CD4-positive, alpha-beta memory T cell (primary cell): ENCODE measurements at regions not wholly inside any gene's neighbourhood (a gene's known extent, or its start where the extent isn't known, plus 50 kb on each side); places are given as distances from the start of the nearest gene placed in this dataset.

Experiments used
- CTCF ChIA-PET: fragments of 350-600 bp; sonication (Branson Sonifier 250); formaldehyde crosslinking; loops from one replicate; lab custom pipeline; 2021; ENCODE audit warnings: inconsistent platforms; ENCODE audit not compliant: partially characterized antibody; lab: Charles Lee
- POLR2A ChIA-PET: fragments of 350-600 bp; sonication (Branson Sonifier 250); formaldehyde crosslinking; loops from one replicate; lab custom pipeline; 2021; ENCODE audit not compliant: partially characterized antibody; lab: Charles Lee
- DNase-seq, 5 donors: peaks; one replicate each; pipeline versions ENCODE4 v3.0.0 to v3.0.0-alpha.2; 2020 to 2022; ENCODE audit warnings: mixed read lengths in 1 of 5
- H3K27ac ChIP-seq: one replicate; pipeline ENCODE4 v1.7.0; 2013; ENCODE audit warnings: low read depth, low read length
- H3K27me3 ChIP-seq: 2 replicates; pipeline ENCODE4 v1.7.0; 2013; ENCODE audit warnings: mild to moderate bottlenecking, low read length, moderate library complexity; ENCODE audit not compliant: insufficient read depth
- H3K36me3 ChIP-seq: 2 replicates; pipeline ENCODE4 v1.7.0; 2013; ENCODE audit warnings: mild to moderate bottlenecking, low read length, moderate library complexity; ENCODE audit not compliant: insufficient read depth
- H3K4me1 ChIP-seq: 2 replicates; pipeline ENCODE4 v1.7.0; 2013; ENCODE audit warnings: mild to moderate bottlenecking, low read length, moderate library complexity; ENCODE audit not compliant: insufficient read depth
- H3K4me3 ChIP-seq, 2 donors: one replicate each; pipeline ENCODE4 v1.7.0; 2013; ENCODE audit warnings: low read length in 2 of 2, mild to moderate bottlenecking in 1 of 2
- H3K9me3 ChIP-seq, 2 donors: one replicate each; pipeline ENCODE4 v1.7.0; 2013; ENCODE audit warnings: low read length in 2 of 2, control low read depth in 1 of 2; ENCODE audit not compliant: control insufficient read depth in 1 of 2
- H3K27ac Mint-ChIP-seq, 7 donors: one replicate each; pipeline ENCODE4 v1.8.0; 2020 to 2021; ENCODE audit warnings: mixed read lengths in 7 of 7, mild to moderate bottlenecking in 6 of 7, inconsistent platforms in 3 of 7, moderate library complexity in 3 of 7
- H3K27me3 Mint-ChIP-seq, 2 donors: one replicate each; pipeline ENCODE4 v1.8.0; 2020 to 2021; ENCODE audit warnings: mixed read lengths in 2 of 2
- H3K36me3 Mint-ChIP-seq, 2 donors: one replicate each; pipeline ENCODE4 v1.8.0; 2020 to 2021; ENCODE audit warnings: mixed read lengths in 2 of 2, inconsistent platforms in 1 of 2, mild to moderate bottlenecking in 1 of 2
- H3K4me1 Mint-ChIP-seq, 4 donors: one replicate each; pipeline ENCODE4 v1.8.0; 2020 to 2021; ENCODE audit warnings: mixed read lengths in 4 of 4, mild to moderate bottlenecking in 1 of 4
- H3K4me3 Mint-ChIP-seq, 8 donors: one replicate each; pipeline ENCODE4 v1.8.0; 2020 to 2021; ENCODE audit warnings: mixed read lengths in 8 of 8, mild to moderate bottlenecking in 7 of 8, moderate library complexity in 6 of 8, inconsistent platforms in 3 of 8
- H3K9me3 Mint-ChIP-seq, 8 donors: one replicate each; pipeline ENCODE4 v1.8.0; 2020 to 2021; ENCODE audit warnings: mixed read lengths in 8 of 8, mild to moderate bottlenecking in 5 of 8, inconsistent platforms in 3 of 8, moderate library complexity in 1 of 8
- intact Hi-C: fragments of 100-400 bp; cut with micrococcal nuclease; formaldehyde crosslinking; loops from one replicate; pipeline ENCODE4 v1.15.1; 2023

DNA sequence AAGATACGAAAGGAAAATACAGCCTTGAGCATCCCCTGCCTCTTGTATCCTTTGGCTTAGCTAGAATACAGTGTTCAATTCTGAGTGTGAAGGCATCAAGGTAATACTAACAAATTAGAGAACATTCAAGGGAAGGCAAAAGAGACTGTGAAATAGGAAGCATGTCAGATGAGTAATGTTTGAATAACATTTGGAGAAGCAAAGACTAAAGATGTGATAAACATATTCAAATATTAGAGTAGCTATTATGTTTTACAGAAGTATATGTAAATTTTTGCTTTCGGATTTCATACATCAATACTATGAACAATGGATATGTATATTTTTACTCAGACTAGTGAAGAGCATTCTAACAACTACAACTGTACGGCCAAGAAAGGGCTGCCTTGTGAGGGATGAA lies 161.7 kb upstream of the FN1 start:
- DNase-seq = no peak
- H3K27me3 Mint-ChIP-seq = peaks cover 0 to 2% of the 10 kb centered on the region in 2 donors
- H3K4me1 Mint-ChIP-seq = no peaks in the 10 kb centered on the region
- H3K9me3 ChIP-seq = no peaks in the 10 kb centered on the region
- H3K27ac ChIP-seq = no peak overlapping the region
- no peak overlapping the region for H3K4me3 ChIP-seq
- ChIA-PET POLR2A (no interaction called here), CTCF (no interaction called here)
- H3K27me3 ChIP-seq = no peaks in the 10 kb centered on the region
- no peaks in the 10 kb centered on the region for H3K4me1 ChIP-seq
- H3K4me3 Mint-ChIP-seq = no peak overlapping the region
- H3K36me3 ChIP-seq = no peaks in the 10 kb centered on the region
- no peaks in the 10 kb centered on the region for H3K36me3 Mint-ChIP-seq
- no peak overlapping the region for H3K27ac Mint-ChIP-seq
- peaks cover 0 to 1% (median 0%) of the 10 kb centered on the region in 8 donors for H3K9me3 Mint-ChIP-seq
- intact Hi-C loops = no loop called here

DNA sequence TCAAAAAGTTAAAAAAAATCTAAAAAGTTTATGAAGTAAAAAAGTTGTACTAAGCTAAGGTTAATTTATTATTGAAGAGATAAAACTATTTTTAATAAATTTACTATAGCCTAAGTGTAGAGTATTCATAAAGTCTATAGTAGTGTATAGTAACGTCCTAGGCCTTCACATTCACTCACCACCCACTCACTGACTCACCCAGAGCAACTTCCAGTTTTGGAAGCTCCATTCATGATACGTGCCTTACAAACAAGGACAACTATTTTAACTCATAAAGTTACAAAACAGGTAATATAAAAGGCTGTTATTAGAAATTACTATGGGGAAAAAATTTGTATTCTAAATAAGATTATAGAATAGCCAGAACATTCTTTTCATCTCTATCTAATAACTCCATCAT lies 158.9 kb upstream of the FN1 start:
- no peak for DNase-seq
- intact Hi-C loops = no loop called here
- Histone ChIP-seq H3K4me1 (no peaks in the 10 kb centered on the region), H3K27me3 (no peaks in the 10 kb centered on the region), H3K27ac (no peak overlapping the region), H3K9me3 (no peaks in the 10 kb centered on the region), H3K36me3 (no peaks in the 10 kb centered on the region), H3K4me3 (no peak overlapping the region)
- Mint-ChIP-seq H3K36me3 (no peaks in the 10 kb centered on the region), H3K4me1 (no peaks in the 10 kb centered on the region), H3K27ac (no peak overlapping the region), H3K9me3 (no peaks in the 10 kb centered on the region), H3K4me3 (no peak overlapping the region), H3K27me3 (no peaks in the 10 kb centered on the region)
- CTCF ChIA-PET = no interaction called here
- POLR2A ChIA-PET = interaction anchor here (0.6 kb wide), 1 partner anchor 21 kb away, joined by 3 read pairs; no protein-coding TSS in a partner anchor

DNA sequence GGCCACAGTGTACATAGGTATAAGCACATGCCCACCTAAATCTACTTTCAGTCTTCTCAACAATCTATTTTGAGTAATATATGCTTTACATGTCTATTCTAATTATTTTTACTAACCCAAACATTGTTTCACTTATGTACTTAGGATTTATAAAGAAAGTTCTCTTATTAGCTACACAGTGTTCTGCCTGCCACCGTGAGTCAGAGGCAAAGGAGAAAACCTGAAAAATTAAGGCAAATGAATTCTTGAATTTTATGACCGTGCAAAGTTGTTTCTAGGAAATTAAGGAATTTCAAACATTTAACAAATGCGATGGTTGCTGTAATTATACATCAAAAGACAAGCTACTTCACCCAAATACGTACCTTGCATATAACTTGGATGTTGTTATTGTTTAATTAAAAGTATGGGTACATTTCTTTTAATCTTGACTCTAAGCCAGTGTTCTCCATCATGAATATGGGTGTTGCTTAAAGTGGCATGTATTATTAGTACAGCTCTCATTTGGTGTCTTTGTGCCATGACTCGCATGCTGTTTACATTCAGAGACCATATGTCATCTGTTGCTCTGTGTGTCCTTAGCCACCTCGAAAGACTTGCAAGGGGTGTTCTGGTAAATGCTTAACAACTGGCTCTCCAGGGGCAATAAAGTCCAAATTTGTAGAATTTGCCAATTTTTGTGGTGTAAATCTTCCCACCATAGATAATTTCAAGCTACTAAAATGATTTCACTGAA lies 154.3 kb upstream of the FN1 start:
- H3K4me1 Mint-ChIP-seq = no peaks in the 10 kb centered on the region
- POLR2A ChIA-PET = no interaction called here
- no peak overlapping the region for H3K4me3 Mint-ChIP-seq
- CTCF ChIA-PET = no interaction called here
- H3K36me3 Mint-ChIP-seq = no peaks in the 10 kb centered on the region
- Histone ChIP-seq H3K36me3 (no peaks in the 10 kb centered on the region), H3K4me1 (no peaks in the 10 kb centered on the region), H3K27ac (no peak overlapping the region), H3K9me3 (no peaks in the 10 kb centered on the region), H3K27me3 (no peaks in the 10 kb centered on the region), H3K4me3 (no peak overlapping the region)
- no peak overlapping the region for H3K27ac Mint-ChIP-seq
- no peak for DNase-seq
- H3K27me3 Mint-ChIP-seq = no peaks in the 10 kb centered on the region
- H3K9me3 Mint-ChIP-seq = no peaks in the 10 kb centered on the region
- intact Hi-C loops = no loop called here

GRCh38 chr2:215583881-215584280 lies 148.0 kb upstream of the FN1 start:
- Mint-ChIP-seq H3K9me3 (no peaks in the 10 kb centered on the region), H3K27ac (no peak overlapping the region), H3K36me3 (no peaks in the 10 kb centered on the region), H3K4me1 (no peaks in the 10 kb centered on the region), H3K27me3 (peaks cover 1% of the 10 kb centered on the region in 2 donors), H3K4me3 (no peak overlapping the region)
- CTCF ChIA-PET = no interaction called here
- no peak overlapping the region for H3K4me3 ChIP-seq
- no peaks in the 10 kb centered on the region for H3K9me3 ChIP-seq
- H3K27me3 ChIP-seq = no peaks in the 10 kb centered on the region
- intact Hi-C loops = no loop called here
- no peak for DNase-seq
- POLR2A ChIA-PET = no interaction called here
- H3K27ac ChIP-seq = no peak overlapping the region
- H3K36me3 ChIP-seq = no peaks in the 10 kb centered on the region
- H3K4me1 ChIP-seq = no peaks in the 10 kb centered on the region

GRCh38 chr2:215579809-215580208 lies 143.9 kb upstream of the FN1 start:
- intact Hi-C loops = no loop called here
- Mint-ChIP-seq H3K27ac (no peak overlapping the region), H3K27me3 (peaks cover 1 to 3% of the 10 kb centered on the region in 2 donors), H3K36me3 (no peaks in the 10 kb centered on the region), H3K9me3 (no peaks in the 10 kb centered on the region), H3K4me1 (no peaks in the 10 kb centered on the region), H3K4me3 (no peak overlapping the region)
- POLR2A ChIA-PET = no interaction called here
- Histone ChIP-seq H3K4me1 (no peaks in the 10 kb centered on the region), H3K27ac (no peak overlapping the region), H3K9me3 (no peaks in the 10 kb centered on the region), H3K4me3 (no peak overlapping the region), H3K36me3 (no peaks in the 10 kb centered on the region), H3K27me3 (no peaks in the 10 kb centered on the region)
- DNase-seq = no peak
- CTCF ChIA-PET = no interaction called here

GRCh38 chr2:215577356-215577755 lies 141.5 kb upstream of the FN1 start:
- no peaks in the 10 kb centered on the region for H3K36me3 ChIP-seq
- intact Hi-C loops = no loop called here

DNA sequence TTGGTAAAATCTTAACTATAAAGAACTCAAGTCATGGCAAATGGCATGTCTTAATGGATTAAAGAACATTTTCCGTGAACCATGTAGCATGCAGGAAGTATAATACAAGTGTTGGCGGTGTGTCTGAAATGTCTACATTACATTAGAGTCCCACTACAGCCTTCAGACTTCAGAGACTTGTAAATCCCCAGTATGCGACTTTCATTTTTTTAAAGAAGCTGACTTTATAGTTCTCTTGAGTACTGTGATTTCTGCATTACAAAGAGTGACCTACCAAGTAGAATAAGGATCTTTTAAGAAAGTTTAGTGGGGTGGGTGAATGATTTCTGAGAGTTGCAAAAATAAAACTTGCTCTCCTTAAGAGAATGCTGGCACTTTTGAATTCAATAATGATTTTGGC lies 140.7 kb upstream of the FN1 start:
- no peaks in the 10 kb centered on the region for H3K36me3 ChIP-seq
- H3K4me1 ChIP-seq = no peaks in the 10 kb centered on the region
- CTCF ChIA-PET = interaction anchor here (1.3 kb wide), 1 partner anchor 10 kb away, joined by 4 read pairs; no protein-coding TSS in a partner anchor
- Mint-ChIP-seq H3K27me3 (peaks cover 1 to 3% of the 10 kb centered on the region in 2 donors), H3K9me3 (no peaks in the 10 kb centered on the region), H3K36me3 (no peaks in the 10 kb centered on the region), H3K4me3 (no peak overlapping the region), H3K4me1 (no peaks in the 10 kb centered on the region), H3K27ac (no peak overlapping the region)
- intact Hi-C loops = no loop called here
- no peaks in the 10 kb centered on the region for H3K9me3 ChIP-seq
- POLR2A ChIA-PET = no interaction called here
- no peak overlapping the region for H3K27ac ChIP-seq
- no peaks in the 10 kb centered on the region for H3K27me3 ChIP-seq
- no peak for DNase-seq
- H3K4me3 ChIP-seq = no peak overlapping the region

More at GRCh38 chr2:215577356-215577755, 141.5 kb upstream of the FN1 start:
- Mint-ChIP-seq H3K4me1 (no peaks in the 10 kb centered on the region), H3K4me3 (no peak overlapping the region), H3K36me3 (no peaks in the 10 kb centered on the region), H3K9me3 (no peaks in the 10 kb centered on the region), H3K27me3 (peaks cover 1 to 3% of the 10 kb centered on the region in 2 donors), H3K27ac (no peak overlapping the region)
- H3K27me3 ChIP-seq = no peaks in the 10 kb centered on the region
- no peak for DNase-seq
- POLR2A ChIA-PET = no interaction called here
- no peak overlapping the region for H3K27ac ChIP-seq
- H3K4me3 ChIP-seq = no peak overlapping the region
- CTCF ChIA-PET = no interaction called here
- no peaks in the 10 kb centered on the region for H3K9me3 ChIP-seq
- H3K4me1 ChIP-seq = no peaks in the 10 kb centered on the region
